Progenitor cell of endocrine pancreas (in vitro differentiated cells): ENCODE measurements at regions not wholly inside any gene's neighbourhood (a gene's known extent, or its start where the extent isn't known, plus 50 kb on each side); places are given as distances from the start of the nearest gene placed in this dataset.

ENCODE experiments used
- DNase-seq: peaks from one replicate; pipeline ENCODE4 v3.0.0; 2021; ENCODE audit warnings: low spot score; ENCODE audit not compliant: unreplicated experiment
- H3K27ac Mint-ChIP-seq: 2 replicates; pipeline ENCODE4 v1.8.0; 2021; ENCODE audit warnings: mild to moderate bottlenecking, moderate library complexity, mixed read lengths
- H3K27me3 Mint-ChIP-seq: 2 replicates; pipeline ENCODE4 v1.8.0; 2021; ENCODE audit warnings: mixed read lengths
- H3K36me3 Mint-ChIP-seq: 2 replicates; pipeline ENCODE4 v1.8.0; 2022; ENCODE audit warnings: mixed read lengths; ENCODE audit not compliant: insufficient read depth
- H3K4me1 Mint-ChIP-seq: 2 replicates; pipeline ENCODE4 v1.8.0; 2021; ENCODE audit warnings: low read depth, mixed read lengths
- H3K4me3 Mint-ChIP-seq: 2 replicates; pipeline ENCODE4 v1.8.0; 2021; ENCODE audit warnings: low read depth, mild to moderate bottlenecking, moderate library complexity, mixed read lengths
- H3K9me3 Mint-ChIP-seq: 2 replicates; pipeline ENCODE4 v1.8.0; 2021; ENCODE audit warnings: low read depth, mixed read lengths
- CTCF ChIP-seq: fragments of 200-600 bp; sonication (generic); IDR thresholded peaks from one replicate; pipeline ENCODE4 v1.5.0; 2021; ENCODE audit warnings: antibody characterized with exemption, mild to moderate bottlenecking; ENCODE audit not compliant: unreplicated experiment

- Mint-ChIP-seq H3K4me3 (no peak overlapping the region), H3K27ac (no peak overlapping the region), H3K4me1 (no peaks in the 10 kb centered on the region), H3K9me3 (no peaks in the 10 kb centered on the region), H3K27me3 (no peaks in the 10 kb centered on the region), H3K36me3 (no peaks in the 10 kb centered on the region)
- TF ChIP-seq CTCF: no peak
- DNase-seq: no peak
These were observed 406.2 kb downstream of the TLL1 start for GRCh38 chr4:166279261-166279660.

- Mint-ChIP-seq H3K27me3 (no peaks in the 10 kb centered on the region), H3K9me3 (no peaks in the 10 kb centered on the region), H3K27ac (no peak overlapping the region), H3K36me3 (no peaks in the 10 kb centered on the region), H3K4me1 (no peaks in the 10 kb centered on the region), H3K4me3 (no peak overlapping the region)
- no peak for DNase-seq
- TF ChIP-seq CTCF: no peak
These were observed 407.6 kb downstream of the TLL1 start for GRCh38 chr4:166280642-166281041.

GRCh38 chr4:166282081-166282770 lies 409.2 kb downstream of the TLL1 start:
- Mint-ChIP-seq H3K4me3 (no peak overlapping the region), H3K27ac (no peak overlapping the region), H3K9me3 (no peaks in the 10 kb centered on the region), H3K4me1 (no peaks in the 10 kb centered on the region), H3K36me3 (no peaks in the 10 kb centered on the region), H3K27me3 (no peaks in the 10 kb centered on the region)
- DNase-seq: no peak
- no peak for TF ChIP-seq CTCF

- H3K36me3 Mint-ChIP-seq: no peaks in the 10 kb centered on the region
- H3K4me1 Mint-ChIP-seq: no peaks in the 10 kb centered on the region
- no peak overlapping the region for H3K27ac Mint-ChIP-seq
- no peak for DNase-seq
- H3K4me3 Mint-ChIP-seq: no peak overlapping the region
- no peaks in the 10 kb centered on the region for H3K9me3 Mint-ChIP-seq
- H3K27me3 Mint-ChIP-seq: no peaks in the 10 kb centered on the region
- TF ChIP-seq CTCF: no peak
These were observed 411.2 kb downstream of the TLL1 start for GRCh38 chr4:166284221-166284620.

GRCh38 chr4:166290426-166290825 lies 417.4 kb downstream of the TLL1 start:
- no peaks in the 10 kb centered on the region for H3K9me3 Mint-ChIP-seq
- no peaks in the 10 kb centered on the region for H3K27me3 Mint-ChIP-seq
- TF ChIP-seq CTCF: no peak
- no peaks in the 10 kb centered on the region for H3K36me3 Mint-ChIP-seq
- H3K27ac Mint-ChIP-seq: no peak overlapping the region
- DNase-seq: no peak
- H3K4me1 Mint-ChIP-seq: no peaks in the 10 kb centered on the region
- no peak overlapping the region for H3K4me3 Mint-ChIP-seq
